Activated naive CD4-positive, alpha-beta T cell treated with anti-CD3 and anti-CD28 coated beads, Interleukin-2, amount 50 U/mL, for 16 hours (primary cell): ENCODE measurements at regions not wholly inside any gene's neighbourhood (a gene's known extent, or its start where the extent isn't known, plus 50 kb on each side); places are given as distances from the start of the nearest gene placed in this dataset.
"Not testable (repeated sequence)": the region's sequence is repeated elsewhere in the genome, so short reads cannot be mapped to it uniquely, and the experiment has no call there.

Source experiments
- DNase-seq: peaks from one replicate; pipeline ENCODE4 v3.0.0-alpha.2; 2020

- DNase-seq: peak; percentile 54
Measured at GRCh38 chr11:135075740-135076139, 663.7 kb upstream of the B3GAT1 start.

- DNase-seq: no peak
Measured at GRCh38 chr11:135074397-135074998, 662.5 kb upstream of the B3GAT1 start.

- no peak for DNase-seq
Measured at GRCh38 chr11:135073870-135074269, 661.8 kb upstream of the B3GAT1 start.

DNA sequence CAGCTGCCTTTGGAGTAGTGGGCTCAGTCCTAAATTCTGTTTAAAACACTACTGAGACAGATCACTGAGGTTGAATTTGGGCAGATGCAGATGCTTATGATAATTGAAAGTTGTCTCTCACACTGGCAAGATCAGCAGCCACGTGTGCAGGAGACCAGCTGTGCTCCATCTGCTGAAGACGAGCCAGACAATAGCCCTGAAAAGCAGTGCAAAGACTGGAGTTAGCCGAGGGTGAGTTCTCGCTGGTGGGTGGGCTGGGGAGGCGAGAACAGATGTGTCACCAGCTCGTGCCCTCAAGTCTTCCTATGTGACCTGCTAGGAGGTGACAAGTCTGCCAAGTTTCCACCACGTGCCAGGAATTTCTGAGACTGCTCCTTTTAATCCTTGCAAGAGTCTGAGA, 661.3 kb upstream of the B3GAT1 start:
- DNase-seq: no peak

GRCh38 chr11:135069890-135070289, 657.8 kb upstream of the B3GAT1 start:
- no peak for DNase-seq

DNA sequence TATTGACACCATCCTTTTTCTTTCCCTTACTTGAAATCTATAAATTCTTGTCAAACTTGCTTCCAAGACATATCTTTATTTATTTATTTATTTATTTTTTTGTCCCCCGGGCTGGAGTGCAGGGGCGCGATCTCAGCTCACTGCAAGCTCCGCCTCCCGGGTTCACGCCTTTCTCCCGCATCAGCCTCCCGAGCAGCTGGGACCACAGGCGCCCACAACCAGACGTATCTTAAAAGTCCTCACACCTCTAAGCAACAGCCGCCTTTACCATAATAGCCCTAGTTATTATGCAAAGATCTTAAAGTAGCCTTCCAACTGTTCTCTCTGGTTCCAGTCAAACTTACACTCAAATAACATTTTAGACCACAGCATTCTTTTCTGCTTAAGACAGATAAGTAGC, 657.0 kb upstream of the B3GAT1 start:
- DNase-seq: no peak

DNA sequence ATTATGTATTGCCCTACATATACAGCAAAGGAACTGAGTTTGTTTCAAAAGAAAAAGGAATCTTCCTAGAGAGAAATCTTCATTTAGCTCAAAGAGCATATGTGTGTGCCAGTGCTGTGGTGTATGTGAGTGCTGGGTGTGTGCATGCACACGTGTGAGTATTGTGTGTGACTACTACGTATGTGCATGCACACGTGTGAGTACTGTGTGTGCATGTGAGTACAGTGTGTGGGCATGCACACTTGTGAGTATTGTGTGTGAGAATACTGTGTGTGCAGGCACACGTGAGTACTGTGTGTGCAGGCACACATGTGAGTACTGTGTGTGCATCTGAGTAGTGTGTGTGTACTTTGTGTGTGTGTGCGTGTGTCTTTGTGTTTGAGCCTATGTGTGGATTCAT, 651.0 kb upstream of the B3GAT1 start:
- DNase-seq: no peak

DNA sequence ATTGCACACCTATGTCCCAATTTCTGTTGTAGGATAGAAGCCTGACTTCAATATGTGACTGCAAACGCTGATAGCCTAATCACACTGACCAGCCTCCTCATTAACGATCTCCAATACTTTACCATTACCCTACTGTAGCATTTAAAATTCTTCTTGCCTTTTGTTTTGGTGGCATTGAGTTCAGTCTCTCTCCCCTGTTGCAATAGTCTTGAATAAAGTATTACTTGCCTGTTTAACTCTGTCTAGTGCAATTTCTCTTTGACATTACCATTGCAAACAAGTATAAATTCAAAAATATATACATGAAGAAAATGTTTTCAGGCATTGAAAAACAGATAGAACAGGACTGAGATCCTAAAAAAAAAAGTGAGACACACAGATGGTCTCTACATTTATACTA, 649.1 kb upstream of the B3GAT1 start:
- DNase-seq: no peak

GRCh38 chr11:135046986-135047385, 634.9 kb upstream of the B3GAT1 start:
- no peak for DNase-seq

DNA sequence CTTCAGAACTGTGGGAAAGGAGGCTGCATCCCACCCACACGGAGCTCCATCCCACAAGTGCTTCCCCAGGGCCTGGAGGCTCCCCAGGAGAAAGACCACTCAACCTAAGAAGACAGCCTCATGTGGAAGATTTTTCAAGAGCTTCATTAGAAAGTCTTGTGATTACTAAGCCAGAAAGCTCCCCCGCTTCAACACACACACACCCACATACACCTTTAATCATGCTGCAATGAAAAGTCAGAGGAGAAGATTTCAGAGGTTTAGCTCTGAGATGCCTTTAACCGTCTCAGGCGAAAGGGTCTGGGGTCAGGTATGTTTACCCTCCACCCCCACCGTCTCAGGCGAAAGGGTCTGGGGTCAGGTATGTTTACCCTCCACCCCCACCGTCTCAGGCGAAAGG, 634.5 kb upstream of the B3GAT1 start:
- no peak for DNase-seq

- DNase-seq: no peak
Measured at GRCh38 chr11:135043434-135043833, 631.4 kb upstream of the B3GAT1 start.

DNA sequence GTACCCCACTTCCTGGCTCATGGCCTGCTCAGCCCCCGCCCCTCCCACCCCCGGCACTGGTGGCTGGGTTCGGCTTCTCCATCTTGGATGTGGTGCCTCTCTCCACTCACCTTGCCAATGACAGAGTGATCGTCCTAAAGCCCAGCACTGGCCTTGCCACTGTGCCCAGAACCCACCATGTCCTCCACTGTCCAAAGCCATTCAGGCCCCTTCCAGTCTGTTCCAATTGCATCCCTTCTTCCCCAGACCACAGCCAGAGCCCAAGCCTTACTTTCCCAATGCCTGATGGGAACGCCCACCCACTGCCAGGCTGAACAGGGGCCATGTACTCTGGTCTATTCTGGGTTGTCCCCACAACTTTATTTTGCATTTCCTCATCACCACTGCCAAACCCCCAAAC, 625.8 kb upstream of the B3GAT1 start:
- no peak for DNase-seq

DNA sequence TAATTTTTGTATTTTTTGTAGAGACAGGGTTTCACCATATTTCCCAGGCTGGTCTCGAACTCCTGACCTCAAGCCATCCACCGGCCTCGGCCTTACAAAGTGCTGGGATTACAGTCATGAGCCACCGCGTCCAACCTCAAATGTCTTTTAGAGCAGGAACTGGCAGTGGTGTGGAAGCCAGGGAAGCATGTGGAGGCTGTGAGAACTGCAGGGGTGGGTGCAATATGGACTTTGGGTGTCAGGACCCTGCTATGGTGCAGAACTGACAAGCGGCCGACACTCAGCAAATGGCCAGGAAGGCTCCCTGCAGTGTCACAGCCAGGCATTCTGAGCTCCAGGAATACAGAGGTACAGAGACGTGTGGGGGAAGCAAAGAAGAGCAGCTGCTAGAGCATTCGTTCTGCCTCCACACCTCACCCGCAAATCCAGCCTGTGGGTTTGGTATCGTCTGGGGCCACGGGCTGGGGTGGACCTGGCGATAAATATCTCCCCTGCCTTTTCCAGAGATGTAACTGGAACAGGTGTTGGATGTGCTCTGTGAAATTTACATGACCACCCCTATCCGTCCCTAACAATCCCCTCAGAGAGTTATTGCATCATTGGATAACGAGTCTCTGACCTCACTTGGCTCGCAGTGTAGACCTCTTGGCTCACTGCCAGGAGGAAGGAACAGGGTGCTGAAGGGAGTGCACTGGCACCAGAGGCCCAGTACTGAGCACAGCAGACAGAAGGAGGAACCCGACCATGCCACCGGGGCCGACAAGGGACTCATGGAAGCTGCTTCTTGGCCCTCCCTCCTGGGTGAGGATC, 624.7 kb upstream of the B3GAT1 start:
- no peak for DNase-seq

DNA sequence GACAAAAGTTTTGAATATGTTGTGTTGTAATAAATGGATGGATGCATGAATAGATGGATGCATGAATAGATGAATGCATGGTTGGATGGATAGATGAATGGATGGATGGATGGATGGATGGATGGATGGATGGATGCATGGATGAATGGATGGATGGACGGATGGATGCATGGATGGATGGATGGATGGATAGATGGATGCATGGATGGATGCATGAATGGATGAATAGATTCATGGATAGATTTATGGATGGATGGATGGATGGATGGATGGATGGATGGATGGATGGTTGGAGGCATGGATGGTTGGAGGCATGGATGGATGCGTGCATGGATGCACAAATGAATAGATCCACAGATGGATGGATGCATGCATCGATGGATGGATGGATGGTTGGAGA, 623.2 kb upstream of the B3GAT1 start:
- DNase-seq: no peak

GRCh38 chr11:135033540-135033939, 621.5 kb upstream of the B3GAT1 start:
- DNase-seq: no peak

- no peak for DNase-seq
Measured at GRCh38 chr11:135031205-135031989, 619.4 kb upstream of the B3GAT1 start.

DNA sequence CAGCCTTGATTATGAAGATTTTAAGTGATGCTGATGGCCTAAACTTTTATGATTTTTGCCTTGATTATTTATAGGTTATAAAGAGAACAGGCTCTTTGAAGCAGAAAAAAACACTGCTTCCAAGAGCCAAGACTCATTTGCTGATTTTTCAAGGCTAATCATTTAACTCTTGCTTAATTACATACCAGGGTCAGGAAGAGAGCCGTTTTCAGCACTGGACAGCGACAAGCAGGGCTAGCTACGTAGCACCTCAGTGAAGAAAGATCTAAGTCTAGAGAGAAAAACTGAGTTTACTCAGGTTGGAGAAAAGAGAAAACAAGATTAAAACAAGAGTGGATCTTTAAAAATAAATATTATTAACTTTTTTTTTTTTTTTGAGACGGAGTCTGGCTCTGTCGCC, 615.4 kb upstream of the B3GAT1 start:
- DNase-seq: no peak

- no peak for DNase-seq
Measured at GRCh38 chr11:135023499-135023898, 611.5 kb upstream of the B3GAT1 start.

- DNase-seq: no peak
Measured at GRCh38 chr11:135022454-135022853, 610.4 kb upstream of the B3GAT1 start.

GRCh38 chr11:135019899-135020298, 607.9 kb upstream of the B3GAT1 start:
- DNase-seq: no peak

GRCh38 chr11:135019343-135019871, 607.4 kb upstream of the B3GAT1 start:
- DNase-seq: no peak

DNA sequence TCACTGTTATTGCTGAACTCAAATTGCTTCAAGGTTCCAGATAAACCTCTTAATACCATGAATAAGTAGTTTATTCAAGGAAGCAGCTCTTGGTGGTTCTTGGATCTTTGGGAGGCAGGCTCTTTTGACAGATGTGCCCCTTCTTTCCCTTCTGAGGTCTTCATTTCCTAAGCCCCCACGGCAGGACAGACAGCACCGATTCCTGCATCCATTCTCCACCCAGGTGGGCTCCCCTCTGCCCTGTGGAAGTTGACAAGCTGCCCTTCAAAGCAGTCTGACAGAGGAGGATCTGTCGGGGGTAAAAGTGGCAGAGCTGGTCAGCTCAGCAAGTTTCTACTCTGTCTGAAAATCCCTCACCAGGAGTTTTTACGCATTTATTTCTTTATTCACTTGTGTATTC, 605.3 kb upstream of the B3GAT1 start:
- DNase-seq: no peak

DNA sequence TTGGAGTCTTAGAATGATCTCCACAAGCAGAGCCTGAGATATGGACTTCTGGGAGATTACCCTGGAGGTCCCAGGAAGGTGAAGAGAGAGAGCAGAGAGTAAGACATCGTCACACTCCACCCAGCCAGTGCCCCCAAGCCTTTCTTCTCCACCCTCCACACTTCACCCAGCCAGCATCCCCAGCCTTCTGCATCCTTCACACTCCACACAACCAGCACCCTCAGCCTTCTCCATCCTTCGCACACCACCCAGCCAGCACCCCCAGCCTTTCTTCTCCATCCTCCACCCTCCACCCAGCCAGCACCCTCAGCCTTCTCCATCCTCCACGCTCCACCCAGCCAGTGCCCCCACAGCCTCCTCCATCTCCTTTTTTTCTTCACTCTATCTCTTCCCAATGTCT, 603.9 kb upstream of the B3GAT1 start:
- no peak for DNase-seq

- DNase-seq: not testable (repeated sequence)
Measured at GRCh38 chr11:135011313-135011712, 599.3 kb upstream of the B3GAT1 start.
